GM18868 (cell line): ENCODE measurements at regions not wholly inside any gene's neighbourhood (a gene's known extent, or its start where the extent isn't known, plus 50 kb on each side); places are given as distances from the start of the nearest gene placed in this dataset.

ENCODE experiments used
- ATAC-seq: cut with Tn5 transposase; IDR thresholded peaks from one replicate; pipeline ENCODE4 v1.9.1; 2021; ENCODE audit warnings: mild to moderate bottlenecking, moderate library complexity; ENCODE audit not compliant: unreplicated experiment

DNA sequence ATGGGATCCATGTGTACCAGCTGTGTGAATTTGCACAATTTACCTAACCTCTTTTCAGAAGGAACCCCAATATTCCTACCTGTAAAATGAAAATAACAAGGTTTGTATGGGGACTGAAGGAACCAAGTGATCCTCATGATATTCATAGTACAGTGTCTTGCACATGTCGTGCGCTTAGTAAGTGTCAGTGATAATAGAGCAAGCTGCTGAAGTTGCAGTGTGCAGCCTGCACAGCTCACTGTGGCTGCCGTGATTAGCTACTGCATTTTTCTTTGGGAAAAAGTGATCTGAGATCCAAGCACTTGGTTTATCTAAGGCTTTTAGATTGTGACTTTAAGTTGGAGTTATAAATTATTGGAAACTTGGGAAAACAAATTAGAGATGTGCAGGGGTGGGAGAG, 135.9 kb upstream of the FRY start:
- ATAC-seq = no peak

DNA sequence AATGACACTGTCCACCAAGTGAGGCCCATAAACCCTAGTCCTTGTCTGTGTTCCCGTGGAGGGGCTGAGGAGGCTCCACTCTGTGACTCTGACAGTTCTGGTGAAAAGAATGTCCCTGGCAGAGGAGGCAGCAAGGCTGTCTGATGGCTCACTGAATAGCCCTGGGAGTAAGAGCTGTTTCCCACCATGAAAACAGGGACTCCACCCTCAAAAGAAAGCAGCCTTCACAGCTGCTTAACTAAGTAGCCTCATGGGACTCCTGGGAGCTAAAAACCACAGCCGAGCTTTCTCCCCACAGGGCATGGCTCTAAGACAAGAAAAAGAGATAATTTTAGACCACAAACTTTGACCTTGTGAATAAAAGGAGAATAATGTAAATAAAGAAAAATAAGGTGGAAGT, 135.1 kb upstream of the FRY start:
- peak; percentile 72 for ATAC-seq

DNA sequence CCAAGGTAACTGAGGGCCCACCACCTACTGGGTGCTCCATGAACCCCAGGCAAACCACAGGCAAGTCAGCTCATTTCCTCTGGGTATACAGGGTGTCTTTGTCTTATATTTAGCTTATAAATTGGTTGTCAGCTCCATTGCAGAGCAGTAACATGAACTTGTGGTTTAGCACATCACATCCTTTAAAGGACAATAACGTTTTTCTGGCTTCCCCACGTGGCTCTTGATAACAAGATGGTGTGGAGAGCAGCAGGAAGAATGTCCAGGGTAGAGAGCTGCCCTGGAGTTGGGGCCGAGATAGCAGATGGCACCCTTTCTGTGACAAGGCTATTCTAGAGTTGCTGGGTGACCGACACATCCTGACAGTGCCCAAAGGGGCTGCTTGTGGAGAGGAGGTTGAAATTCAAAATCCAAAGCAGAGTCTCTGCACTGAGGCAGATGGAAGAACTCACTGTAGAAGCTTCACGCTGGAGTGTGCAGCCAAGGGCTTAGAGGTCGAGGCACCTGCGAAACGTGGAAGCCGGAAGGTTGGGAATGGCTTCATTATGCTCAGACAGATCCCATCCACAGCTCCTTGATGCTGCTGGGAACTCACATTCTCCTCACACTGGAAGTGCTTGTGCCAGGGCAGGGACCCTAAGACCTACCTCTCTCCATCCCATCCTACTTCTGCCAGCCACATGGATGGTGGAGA, 133.0 kb upstream of the FRY start:
- ATAC-seq = no peak

DNA sequence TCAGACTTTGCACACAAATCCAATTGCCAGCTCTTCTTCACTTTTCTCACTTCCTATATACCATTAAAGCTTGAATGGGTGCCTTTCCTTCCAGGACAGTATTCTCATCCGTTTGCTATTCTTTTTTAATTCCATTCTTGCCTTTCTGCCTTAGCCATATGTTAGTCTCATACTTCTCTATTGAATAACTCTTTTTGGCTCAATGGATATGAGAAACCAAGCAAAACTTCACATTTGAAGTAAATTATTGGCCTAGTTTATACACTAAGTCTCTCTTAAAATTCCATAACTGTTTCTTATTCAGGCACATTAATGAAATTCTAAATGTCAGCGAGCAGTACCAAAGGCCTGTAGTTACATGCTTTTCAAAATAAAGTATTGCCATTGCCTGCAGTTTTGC, 129.6 kb upstream of the FRY start:
- ATAC-seq = no peak

DNA sequence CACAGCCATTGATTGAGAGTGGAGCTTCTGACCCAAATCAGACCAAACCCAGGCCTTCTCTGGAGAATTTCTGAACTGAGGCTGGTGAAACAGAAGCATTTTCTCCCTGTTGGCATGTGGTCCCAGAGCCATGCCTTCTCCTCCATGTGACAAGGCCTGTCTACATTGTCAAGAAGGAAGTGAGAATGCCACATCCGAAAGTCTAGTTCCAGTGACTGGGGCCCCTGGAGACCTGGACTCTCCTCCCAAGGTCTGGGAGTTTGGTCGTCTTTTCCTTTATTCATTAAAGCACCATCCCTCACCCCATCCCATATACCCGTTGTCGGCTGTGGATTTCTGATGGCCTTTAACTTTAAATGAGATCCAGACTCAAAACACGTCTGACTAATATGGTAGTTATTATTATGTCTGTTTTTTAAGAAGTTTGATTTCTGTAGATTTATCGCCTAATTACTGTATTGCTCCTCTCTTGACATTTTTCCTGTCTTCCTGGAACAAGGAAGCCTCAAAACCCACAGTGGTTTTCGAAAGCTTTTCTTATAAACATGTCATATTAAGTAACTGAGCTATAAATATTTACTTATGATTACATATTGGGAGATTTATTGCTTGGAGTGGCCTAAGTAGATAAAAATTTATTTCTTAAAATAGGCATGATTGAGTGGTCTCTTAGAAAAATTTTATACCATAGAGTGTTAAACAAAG, 128.3 kb upstream of the FRY start:
- ATAC-seq = no peak

DNA sequence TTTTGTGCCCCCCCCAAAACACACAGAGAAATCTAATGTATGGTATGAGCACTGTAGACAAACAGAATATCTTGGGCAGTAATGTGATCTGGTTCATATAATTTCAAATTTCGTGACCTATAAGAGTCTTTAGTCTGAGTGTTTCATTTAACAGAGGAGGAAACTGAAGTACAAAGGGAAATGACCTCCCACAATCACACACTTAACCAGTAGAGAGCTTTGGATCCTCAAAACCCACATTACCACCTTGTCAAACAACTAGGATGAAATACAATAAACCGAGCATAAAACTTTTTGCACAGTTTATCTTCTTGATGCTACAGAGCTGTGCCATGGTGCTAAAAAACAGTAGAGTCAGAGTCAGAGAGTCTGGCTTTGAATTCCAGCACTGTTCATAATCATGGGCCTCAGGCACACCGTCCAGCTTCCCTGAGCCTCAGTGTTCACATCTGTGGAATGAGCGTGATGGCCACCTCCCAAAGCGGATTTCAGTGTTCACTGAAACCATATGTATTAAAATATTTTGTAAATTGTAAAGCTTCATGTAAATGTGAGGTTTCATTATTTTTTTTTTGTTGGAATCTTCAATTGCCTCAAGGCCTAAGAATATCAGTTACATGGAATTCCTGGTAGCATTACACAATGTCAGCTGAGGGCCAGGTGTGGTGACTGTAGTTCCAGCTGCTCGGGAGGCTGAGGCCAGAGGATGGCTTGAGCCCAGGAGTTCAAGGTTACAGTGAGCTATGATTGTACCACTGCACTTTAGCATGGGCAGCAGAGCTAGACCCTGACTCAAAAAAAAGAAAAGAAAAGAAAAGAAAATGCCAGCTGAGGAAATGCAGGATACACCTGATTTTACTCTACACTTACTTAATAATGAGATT, 126.4 kb upstream of the FRY start:
- ATAC-seq = no peak

DNA sequence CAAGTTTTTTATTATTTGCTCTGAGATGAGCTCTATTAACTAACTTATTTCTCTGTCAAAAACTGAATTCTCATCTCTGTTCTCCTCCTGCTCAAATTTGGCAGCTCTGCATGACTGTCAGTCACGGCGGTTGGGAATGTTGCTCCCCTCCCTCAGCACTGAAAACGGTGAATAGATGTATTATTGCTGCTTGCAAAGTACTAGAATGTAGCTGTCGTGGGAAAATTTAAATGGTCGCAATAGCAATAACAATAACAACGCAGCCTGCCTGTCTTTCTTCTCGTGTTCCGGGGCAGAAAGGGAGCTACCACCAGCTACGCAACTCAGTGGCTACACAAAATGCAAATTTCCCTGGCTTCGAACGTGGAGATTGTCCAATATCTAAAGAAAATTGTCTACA, 125.6 kb upstream of the FRY start:
- ATAC-seq = no peak

DNA sequence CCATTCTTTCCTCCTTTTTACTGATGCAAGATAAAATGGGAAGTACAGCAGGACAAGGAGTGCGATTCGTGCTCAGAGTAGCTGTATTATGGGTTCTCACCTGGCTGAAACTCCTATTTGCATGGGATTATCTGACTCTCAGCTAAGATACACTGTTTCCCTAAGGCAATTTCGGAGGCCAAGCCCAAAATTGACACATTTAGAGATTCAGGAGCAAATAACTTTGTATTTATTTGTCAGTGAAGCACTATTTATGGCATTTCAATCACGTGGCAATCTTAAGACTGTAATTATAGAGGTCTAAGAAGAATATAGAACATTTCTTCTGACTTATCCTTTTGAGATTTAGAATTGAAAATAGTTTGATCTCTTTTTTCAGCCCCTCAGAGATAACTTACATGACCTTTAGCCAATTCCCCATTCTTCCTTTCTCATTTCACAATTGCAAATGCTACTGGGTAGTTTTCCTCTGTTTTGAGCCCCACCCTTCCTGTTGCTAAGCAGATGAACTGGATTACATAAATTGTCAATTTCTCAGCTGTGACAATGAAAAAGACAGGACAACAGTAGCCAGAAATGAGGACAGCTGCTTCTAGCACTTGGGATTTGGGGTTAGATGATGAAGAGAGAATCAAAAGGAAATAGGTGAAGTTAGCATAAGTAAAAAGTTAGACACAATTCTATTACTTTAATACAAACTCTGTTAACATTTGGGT, 122.7 kb upstream of the FRY start:
- ATAC-seq = no peak

DNA sequence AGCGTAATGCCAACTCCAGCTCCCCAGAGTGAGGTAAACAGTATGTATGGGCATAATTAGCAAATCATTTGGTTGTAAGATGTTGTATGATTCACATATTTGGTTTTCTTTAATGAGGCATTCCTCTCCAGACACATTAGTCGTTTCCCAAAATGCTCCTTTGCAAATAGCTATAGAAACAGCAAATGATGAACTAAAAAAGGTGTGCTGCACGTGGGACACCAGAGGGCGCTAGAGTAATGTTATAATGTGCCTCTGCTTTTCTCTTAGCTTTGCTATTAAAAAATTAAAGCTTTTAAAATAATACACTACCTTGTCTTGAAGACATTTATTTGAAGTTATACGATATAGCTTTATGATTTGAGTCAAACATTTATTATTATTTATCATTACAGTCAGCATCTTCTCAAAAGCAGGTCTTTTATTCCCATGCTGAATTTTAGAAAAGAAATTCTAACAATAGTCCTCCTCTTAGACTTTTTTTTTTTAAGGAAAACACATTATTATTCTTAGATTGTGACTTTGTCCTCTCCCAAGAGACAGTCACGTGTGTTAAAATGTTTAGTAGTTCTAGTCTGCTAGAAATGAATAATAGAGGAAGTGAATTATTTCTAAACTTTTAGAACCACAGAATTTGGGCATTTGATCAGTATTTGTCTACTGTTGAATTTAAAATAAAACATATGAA, 121.6 kb upstream of the FRY start:
- ATAC-seq = peak; percentile 63

DNA sequence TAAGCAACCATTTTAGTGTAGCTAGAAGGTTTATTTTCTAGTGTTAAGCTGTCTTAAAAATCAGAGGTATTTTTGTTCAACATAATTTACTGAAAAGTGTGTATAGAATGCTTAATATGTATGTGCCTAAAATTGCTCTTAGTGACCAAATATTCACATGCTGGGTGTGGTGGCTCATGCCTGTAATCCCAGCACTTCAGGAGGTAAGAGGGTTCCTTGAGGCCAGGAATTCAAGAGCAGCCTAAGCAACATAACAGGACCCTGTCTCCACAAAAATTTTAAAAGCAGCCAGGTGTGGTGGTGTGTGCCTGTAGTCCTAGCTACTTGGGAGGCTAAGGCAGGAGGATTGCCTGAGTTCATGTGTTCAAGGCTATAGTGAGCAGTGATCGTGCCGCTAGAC, 120.9 kb upstream of the FRY start:
- no peak for ATAC-seq

DNA sequence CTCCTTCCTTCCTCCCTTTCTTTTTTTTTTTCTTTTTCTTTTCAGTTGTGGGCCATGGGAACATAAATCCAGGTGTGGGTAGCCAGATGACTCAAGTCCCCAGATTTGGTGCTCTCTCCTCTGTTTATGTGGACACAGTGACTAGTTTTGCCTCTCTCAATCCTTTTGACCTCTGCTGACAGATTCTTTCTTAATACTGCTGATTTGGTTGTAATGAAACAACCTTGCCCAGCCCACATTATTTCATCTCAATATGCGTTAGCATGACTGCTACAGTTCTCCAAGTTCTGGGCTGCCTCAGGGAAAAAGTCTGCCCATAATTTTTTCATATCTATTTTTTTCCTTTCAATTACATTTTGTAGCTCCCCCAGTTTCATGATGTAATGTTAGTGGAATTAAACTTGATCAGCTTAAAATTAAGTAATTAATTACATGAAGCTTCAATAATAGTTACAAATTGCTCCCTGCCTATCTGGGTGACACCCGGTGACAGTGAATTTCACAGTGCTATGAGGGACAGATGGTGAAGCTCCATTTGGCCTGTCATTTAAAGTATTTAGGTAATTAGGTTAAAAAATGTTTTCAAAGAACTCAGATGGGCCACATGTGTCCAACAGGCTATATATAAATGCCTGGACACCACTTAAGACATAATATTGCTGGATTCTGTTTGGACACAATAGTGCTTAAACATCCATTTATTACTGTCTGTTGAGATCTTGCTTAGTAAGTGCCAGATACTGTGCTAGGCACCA, 118.8 kb upstream of the FRY start:
- ATAC-seq = no peak

DNA sequence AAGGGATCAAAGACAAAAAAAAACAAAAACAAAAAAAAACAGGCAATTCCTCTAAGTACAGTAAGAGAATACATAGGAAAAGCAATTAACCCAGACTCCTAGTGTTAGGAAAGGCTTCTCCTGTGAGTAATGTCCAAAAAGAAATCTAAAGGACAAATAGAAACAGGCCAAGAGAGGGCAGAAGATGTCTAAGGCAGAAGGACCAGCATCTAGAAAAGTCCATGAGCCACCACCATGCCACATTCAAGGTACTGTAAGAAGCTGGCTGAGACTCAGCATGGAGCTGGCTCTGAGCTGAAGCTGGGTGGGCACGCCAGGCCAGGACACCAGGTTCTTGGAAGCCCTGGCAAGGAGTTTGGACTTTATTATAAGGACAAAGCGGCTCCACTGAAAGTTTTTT, 118.1 kb upstream of the FRY start:
- no peak for ATAC-seq

DNA sequence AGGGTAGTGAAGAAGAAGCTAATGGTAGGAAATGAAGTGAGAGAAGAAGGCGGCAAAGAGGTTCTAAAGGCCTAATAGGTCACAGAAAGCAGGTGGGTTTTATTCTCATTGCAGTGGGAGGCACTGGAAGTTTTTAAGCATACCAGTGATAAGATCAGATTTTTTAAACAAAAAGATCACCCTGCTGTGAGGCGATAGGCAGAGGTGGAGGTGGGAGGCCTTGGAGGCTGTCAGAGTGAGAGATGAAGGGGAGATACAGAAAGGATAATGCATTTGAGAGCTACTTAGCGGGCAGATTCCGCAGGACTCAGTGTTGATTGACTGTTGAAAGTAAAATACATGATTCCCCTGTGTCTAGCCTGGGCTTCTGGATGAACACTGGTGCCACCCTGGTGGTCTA, 116.7 kb upstream of the FRY start:
- ATAC-seq = no peak

DNA sequence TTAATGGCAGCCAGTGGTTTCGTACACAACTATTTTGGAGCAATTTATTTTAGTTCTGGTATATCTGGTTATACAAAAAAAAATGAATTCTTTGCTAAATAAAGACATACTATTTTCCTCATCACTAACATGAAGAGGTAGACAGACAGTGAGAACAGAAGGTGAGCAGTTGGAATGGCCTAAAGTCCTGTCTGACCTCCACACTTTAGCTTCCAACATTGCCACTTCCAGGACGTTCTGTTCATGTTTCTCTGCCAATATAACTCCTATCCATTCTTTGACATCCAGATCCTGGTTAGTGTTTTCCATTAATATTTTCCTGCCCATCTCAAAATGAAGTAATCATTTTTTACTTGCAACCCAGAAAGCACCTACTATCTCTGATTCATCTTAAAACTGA, 112.9 kb upstream of the FRY start:
- ATAC-seq = no peak

DNA sequence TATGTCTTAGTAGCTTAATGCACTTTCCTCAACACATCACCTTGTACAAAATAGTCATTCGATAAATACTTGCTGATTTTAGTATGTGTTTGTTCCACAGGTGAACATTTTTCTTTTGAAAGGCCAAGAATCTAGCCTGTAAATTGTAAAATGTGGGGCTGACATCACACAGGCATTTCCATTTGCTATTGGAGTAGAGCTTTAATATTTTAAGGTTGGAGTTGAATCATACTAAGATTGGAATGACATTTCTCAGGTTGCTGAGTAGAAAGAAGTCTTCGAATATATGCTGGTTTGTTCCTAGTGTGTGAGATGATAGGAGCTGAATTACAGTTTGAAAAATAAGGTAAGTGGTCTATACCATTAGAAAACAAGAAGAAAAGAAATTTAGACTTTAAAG, 112.3 kb upstream of the FRY start:
- no peak for ATAC-seq

DNA sequence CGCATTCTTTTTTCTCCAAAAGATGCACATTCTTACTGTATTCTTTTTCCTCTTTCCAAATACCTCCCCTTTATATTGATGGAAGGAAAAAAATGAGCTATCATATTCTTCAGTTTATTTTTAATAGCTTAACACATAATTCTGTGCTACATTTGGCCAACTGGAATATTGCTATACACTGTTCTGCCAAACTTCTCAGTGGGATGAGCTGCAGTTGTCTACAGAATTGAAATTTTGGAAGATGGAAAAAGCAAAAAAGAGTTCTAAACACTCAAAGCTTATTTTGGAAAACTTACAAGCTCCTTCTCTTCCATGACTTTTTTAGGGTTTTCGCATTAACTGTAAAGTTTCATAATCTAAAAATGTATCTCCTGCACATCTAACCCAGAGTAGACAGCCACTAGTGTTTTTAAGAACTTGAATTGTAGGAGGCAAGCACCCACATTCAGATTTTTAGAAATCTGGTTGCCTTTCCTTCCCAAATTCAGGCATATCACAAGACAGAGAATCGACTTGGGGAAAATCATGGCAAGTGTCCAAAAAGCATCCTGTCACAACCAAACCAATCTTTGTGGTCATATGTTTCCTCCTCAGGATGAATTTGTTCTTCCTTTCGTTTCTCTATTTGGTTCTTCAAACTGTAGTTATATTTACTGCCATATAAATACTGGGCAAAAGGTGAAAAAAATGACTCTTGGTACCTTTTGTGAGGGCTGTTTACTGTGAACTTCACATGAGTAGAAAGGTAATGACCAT, 111.4 kb upstream of the FRY start:
- no peak for ATAC-seq

DNA sequence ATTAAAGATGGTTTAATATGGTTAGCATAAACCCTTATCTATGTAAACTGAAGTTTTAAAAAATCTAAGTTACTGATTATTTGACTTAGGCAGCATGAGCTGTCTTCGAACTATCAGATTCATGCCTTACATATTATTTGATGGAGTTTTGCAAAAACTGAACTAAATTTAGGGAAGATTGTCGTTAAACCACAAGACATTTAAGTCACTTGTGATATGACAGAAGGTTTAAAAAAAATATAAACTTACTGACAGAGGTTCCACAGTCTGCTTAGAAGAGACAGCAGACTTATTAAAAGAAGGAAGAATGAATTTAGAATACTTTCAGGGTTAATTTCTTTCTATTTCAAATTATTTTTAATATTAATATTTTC, 110.9 kb upstream of the FRY start:
- ATAC-seq = no peak

DNA sequence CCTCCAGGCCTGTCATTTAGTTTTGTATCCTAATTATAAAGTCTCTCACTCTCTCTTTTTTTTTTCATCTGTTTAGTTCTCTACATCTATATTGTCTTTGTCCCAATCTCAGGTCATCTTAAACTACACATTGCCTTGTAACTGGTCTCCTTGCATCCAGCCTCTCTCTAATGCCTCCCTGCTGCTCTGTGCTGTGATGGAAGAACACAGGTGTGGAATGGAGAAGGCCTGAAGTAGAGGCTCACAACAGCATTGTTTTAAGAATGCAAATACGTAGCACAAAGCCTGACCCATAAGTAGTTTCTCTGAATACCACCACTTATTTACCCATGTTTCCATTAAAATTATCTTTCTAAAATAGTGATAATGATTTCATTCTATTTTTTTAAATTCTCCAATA, 108.8 kb upstream of the FRY start:
- no peak for ATAC-seq

DNA sequence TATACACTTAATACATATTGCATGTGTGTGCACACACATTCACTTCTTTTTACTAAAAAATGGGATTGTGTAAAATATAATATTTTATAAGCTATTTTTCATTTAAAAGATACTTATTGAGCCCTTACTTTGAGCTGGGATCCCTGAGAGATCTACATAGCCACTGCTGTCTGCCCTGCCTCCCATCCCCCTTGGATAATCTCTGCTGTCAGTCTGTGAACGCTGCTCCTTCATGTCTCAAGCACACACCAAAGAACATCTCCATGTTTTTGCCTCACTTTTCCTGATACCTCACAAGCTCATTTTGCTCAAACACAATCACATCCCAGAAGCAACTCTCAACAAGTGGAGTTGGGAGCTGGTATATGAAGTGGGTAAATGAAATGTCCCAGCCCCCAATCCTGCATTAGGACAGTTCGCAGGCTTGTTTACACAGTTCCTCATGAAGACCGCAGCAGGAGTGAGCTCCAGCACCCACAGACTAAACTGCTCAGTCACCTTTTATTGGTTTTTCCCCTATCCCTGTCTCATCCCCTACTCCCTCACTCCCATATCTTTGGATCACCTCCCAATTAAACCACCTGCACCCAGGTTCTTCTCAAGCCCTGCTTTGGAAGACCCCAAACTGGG, 108.3 kb upstream of the FRY start:
- no peak for ATAC-seq
